ENCODE measurements at regions not wholly inside any gene's neighbourhood (a gene's known extent, or its start where the extent isn't known, plus 50 kb on each side); places are given as distances from the start of the nearest gene placed in this dataset. TPM values are rescaled to one million over a fixed set of nuclear protein-coding genes. Genes with fewer than 3 reads are reported as not detected.

Small RNAs in the stretch of these regions (small RNA-seq; reads per million reads assigned to genes)
- not detected for gene RNU1-46P (ENCODE audit: low replicate concordance)

Measured in skin of body (tissue), 1 donor.